ENCODE measurements at regions not wholly inside any gene's neighbourhood (a gene's known extent, or its start where the extent isn't known, plus 50 kb on each side); places are given as distances from the start of the nearest gene placed in this dataset.

- Histone ChIP-seq H3K4me3 (no peak overlapping the region), H3K27me3 (replicated peaks in 1 of 2; ENCODE audit: control insufficient read depth in 2 of 2, insufficient read depth in 2 of 2, low read length in 1 of 2) (no peaks in the 10 kb centered on the region; a peak in 1 of 4 replicates), H3K79me2 (ENCODE audit: control insufficient read depth, insufficient read depth, low read length) (no peaks in the 10 kb centered on the region), H3K4me2 (ENCODE audit: control insufficient read depth, insufficient read depth) (no peak overlapping the region), H3K9me3 (replicated peaks; ENCODE audit: control insufficient read depth, insufficient read depth, low read length) (no peaks in the 10 kb centered on the region), H3K4me1 (ENCODE audit: control insufficient read depth, insufficient read depth, low read length) (no peaks in the 10 kb centered on the region), H3K27ac (ENCODE audit: control insufficient read depth, insufficient read depth) (no peak overlapping the region), H4K20me1 (ENCODE audit: control insufficient read depth, insufficient read depth) (no peaks in the 10 kb centered on the region), H3K9ac (ENCODE audit: control insufficient read depth, insufficient read depth, low read length) (no peak overlapping the region), H3K36me3 (ENCODE audit: control insufficient read depth in 2 of 2, insufficient read depth in 2 of 2, low read length in 1 of 2) (no peaks in the 10 kb centered on the region), H2AFZ (ENCODE audit: control insufficient read depth, low read depth, low read length) (no peak overlapping the region)
- no peak for FAIRE-seq
- ChIA-PET SMC1A (ENCODE audit: uncharacterized antibody, unreplicated experiment) (no interaction called here), POLR2A (no interaction called here), RAD21 (ENCODE audit: unreplicated experiment) (no interaction called here), CTCF (no interaction called here)
- TF ChIP-seq RB1 (IDR thresholded peaks at IDR 0.05; ENCODE audit: borderline replicate concordance) (no peak), CUX1 (IDR thresholded peaks at IDR 0.05; ENCODE audit: insufficient replicate concordance, low read depth, low read length) (no peak), CBFB (IDR thresholded peaks at IDR 0.05; ENCODE audit: low read depth) (no peak), GATAD2B (conservative IDR thresholded peaks at IDR 0.05; ENCODE audit: low read depth) (no peak), LARP7 (IDR thresholded peaks at IDR 0.05) (no peak), EZH2 (IDR thresholded peaks at IDR 0.05; ENCODE audit: borderline replicate concordance, control insufficient read depth, low read depth, low read length) (no peak), NBN (IDR thresholded peaks at IDR 0.05) (no peak), PML (IDR thresholded peaks at IDR 0.05; ENCODE audit: low read length) (no peak), ELK1 (IDR thresholded peaks at IDR 0.05; ENCODE audit: low read depth, low read length) (no peak)
- BruUV-seq (replicated peaks), result no TSS peak
- intact Hi-C loops (cut with micrococcal nuclease; ENCODE audit: unreplicated experiment), result no loop called here
- in situ Hi-C loops (cut with MboI), result no loop called here
- DNase-seq (ENCODE audit: low read depth, low spot score), result no peak
- ATAC-seq, result no peak
- 39% methylated on average over 9 of the region's 9 CpGs for WGBS (ENCODE audit: insufficient coverage, insufficient replicate concordance, low lambda C conversion rate, missing lambda C conversion rate)
These were observed 142.0 kb upstream of the SLCO3A1 start for GRCh38 chr15:91711384-91712033.
